Embryonic facial prominence (tissue), 1 donor: ENCODE measurements at regions not wholly inside any gene's neighbourhood (a gene's known extent, or its start where the extent isn't known, plus 50 kb on each side); places are given as distances from the start of the nearest gene placed in this dataset.

Experiments used
- DNase-seq: peaks from one replicate; pipeline ENCODE4 v3.0.0-alpha.2; 2016; ENCODE audit errors: extremely low spot score

DNA sequence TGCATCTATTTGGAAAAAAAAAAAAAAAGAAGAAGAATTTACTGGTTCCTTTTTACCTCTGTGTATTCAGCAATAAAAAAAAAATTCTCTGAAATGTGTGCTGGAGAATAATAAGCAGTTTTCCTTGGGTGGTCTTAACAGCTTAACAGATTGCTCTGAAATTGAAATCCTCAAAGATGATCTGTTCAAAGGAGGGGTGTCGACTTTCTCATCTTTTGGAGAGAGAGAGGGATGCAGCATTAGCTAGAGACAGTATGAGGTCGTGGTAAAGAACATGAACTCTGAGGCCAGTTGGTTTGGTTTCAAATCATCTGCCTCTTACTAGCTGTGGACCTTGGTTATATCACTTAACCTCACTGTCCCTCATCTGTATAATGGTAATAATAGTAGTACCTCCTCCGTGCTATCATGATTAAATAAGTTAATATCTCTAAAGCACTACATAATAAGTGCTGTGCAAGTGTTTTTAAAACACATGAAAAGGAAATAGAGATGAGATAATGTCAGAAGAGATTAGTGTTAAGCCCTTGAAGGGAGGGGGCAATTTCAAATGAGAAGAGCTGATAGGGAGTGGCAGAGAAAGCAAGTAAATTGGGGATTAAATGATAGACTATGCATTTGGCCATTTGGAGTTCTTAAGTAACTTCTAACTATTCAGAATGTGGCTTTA is 109.9 kb upstream of the LIMCH1 start:
- no peak for DNase-seq

- no peak for DNase-seq
Observed at GRCh38 chr4:41428601-41429279, 109.2 kb upstream of the LIMCH1 start.

- DNase-seq, result no peak
Observed at GRCh38 chr4:41429280-41429669, 108.7 kb upstream of the LIMCH1 start.

- DNase-seq, result no peak
Observed at GRCh38 chr4:41430792-41431191, 107.2 kb upstream of the LIMCH1 start.

GRCh38 chr4:41431276-41431675 is 106.7 kb upstream of the LIMCH1 start:
- no peak for DNase-seq

- DNase-seq, result no peak
Observed at GRCh38 chr4:41432219-41432618, 105.7 kb upstream of the LIMCH1 start.

- DNase-seq, result no peak
Observed at GRCh38 chr4:41432881-41433280, 105.1 kb upstream of the LIMCH1 start.

GRCh38 chr4:41433361-41433760 is 104.6 kb upstream of the LIMCH1 start:
- no peak for DNase-seq

DNA sequence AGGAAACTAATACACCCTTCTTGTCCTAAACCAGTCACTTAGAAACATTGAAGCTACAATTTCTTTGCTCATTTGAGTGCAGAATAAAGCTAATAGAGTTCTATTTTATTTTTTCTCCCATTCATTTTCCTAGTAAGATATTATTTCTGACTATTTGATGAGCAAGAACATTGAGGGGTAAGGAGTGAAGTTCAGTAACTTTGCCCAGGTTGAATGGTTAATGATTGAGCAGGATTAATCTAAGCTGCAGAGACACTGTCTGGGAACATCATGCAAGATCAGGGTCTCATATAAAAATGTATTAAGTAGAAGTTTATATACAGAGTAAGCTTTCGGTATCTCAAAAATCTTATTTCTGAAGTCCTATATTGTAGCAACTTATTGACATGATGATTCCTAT is 102.4 kb upstream of the LIMCH1 start:
- DNase-seq, result no peak

DNA sequence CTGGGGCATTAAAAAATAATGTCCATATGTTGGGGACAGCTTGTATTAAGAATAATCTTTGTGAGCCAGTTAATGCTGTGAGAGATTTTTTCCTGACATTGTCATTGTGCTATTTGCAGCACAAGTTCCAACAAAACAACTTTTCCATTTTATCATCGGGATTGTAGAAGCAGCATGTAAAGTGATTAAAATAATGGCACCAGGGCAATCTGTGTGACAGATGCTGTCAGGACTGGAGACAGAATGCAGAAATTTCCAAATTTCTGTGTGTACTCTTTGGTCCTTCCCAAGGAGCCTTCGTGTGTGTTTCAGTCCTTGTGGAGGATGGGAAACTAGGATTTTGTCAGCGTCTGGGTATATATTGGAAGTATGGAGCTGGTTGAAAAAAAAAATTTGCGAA is 101.5 kb upstream of the LIMCH1 start:
- DNase-seq, result no peak

DNA sequence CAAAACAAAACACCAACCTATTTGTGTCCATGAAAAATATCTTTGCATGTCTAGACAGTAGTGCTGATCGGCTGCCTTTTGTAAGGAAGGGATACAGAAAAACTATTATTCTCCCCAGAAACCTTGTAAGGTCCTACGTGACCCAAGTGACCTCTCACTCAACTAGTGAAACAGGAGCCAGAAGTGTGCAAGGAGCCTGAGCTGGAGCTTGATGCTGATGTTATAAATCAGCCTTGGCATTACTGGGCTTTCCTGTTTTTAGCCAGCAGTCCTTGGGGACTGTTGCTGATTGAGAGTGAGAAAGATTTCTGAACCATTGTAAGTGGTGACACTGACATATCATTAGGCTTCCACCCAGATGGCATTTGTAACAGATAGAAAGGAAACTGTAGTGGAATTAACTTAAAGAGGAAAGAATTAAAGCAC is 100.8 kb upstream of the LIMCH1 start:
- DNase-seq, result no peak

GRCh38 chr4:41438931-41439297 is 99.0 kb upstream of the LIMCH1 start:
- DNase-seq, result no peak

DNA sequence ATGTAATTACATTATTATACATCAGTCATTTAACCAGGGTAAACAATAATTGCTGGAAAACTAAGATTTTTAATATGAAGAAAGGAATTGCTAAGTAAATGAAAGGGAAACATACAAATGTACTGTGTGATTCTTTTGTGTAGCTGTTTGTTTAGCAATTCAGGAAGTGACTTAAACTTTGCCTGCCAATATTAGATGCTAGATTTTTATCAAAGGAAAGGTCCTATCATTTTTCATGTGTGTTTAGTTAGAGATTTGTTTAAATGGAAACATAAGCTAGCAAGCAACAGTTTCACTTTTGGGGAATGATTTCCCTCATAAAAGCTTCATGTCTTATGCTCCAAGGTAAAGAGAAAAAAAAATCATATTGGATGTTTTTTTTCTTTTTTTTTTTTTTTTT is 95.1 kb upstream of the LIMCH1 start:
- DNase-seq, result no peak

DNA sequence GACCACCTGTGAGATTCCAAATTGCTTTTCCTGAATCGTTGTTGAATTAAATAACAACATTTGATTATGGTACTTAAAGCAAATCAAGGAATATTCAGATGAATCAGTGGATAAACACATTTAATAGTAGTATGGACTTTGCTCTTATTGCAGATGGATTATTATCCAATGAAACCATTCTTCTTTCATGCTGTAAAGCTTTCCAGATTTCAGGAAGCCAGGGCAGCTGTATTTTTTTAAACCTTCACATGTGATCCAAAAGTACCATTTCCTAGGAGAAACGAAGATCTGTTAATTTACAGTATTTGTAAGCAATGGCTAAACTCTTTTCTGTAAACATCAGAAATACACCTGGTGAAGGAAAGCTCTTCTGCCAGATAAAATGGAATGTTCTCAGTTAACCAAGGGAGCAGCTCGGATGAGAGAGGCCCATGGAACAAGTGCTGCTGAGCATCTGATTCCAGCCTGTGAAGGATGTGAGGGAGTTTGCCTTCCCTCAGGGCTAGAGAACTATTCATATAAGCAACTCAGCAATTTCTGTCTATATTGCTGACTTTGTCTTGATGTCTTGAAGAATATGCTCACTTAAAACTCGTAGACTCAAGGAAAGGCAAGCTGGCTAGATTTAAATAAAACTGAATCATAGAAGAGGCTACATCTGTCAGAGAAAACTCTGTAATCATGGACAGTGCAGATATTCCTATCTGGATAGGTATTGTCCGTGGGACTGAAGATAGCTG is 94.4 kb upstream of the LIMCH1 start:
- no peak for DNase-seq

- DNase-seq, result no peak
Observed at GRCh38 chr4:41446391-41446790, 91.6 kb upstream of the LIMCH1 start.

- no peak for DNase-seq
Observed at GRCh38 chr4:41446981-41447725, 90.8 kb upstream of the LIMCH1 start.

GRCh38 chr4:41448934-41449333 is 89.0 kb upstream of the LIMCH1 start:
- no peak for DNase-seq

DNA sequence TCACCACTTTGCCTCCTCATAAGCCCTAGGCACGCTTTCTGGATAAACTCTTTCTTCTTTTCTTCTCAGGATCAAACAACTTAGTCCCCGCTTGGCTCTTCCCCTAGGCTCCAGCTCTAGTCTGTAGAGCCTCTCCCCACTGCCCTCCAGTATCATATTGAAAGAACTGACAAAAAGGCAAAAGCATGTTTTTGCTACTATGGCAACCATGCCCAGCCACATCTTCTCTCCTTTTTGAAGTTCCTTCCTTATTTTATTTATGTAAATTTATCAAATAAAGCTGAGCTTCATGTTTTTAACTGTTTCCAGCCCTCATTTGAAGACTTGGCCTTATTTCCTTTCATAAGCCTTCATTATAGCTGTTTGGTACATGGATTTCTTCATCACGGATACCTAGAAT is 86.0 kb upstream of the LIMCH1 start:
- DNase-seq, result no peak

DNA sequence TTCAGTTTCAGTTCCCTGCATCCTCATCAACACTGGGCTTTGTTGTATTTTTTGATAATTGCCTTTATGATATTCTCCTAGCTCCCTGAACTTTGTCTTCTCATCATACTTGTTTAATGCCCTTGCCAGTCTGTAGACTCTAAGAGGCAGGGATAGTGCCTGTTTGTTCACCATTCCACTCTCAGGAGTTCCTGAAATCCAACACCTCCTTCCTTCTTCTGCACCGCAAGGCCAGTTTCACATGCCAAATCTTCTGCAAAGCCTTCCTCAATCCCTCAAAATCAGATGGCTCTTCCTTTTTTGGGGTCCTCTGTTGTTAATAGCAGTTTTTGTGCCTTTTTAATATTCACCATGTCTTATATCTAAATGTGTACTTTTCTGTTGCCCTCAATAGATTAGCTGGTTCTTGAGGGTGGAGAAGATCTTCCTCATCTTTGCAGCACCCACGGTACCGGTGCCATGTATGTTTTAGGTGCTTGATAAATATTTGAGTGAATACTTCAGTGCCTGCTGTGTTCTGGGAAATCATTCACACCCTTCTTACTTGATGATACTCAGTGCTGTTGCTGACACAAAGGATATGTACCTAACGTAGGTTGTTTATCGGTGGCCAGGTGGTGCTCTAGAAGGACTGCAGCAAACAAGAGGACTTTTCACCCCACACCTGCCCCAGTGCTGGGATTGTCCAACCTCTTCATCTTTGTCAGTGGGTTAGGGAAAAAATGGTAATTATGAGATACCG is 85.3 kb upstream of the LIMCH1 start:
- DNase-seq, result no peak

DNA sequence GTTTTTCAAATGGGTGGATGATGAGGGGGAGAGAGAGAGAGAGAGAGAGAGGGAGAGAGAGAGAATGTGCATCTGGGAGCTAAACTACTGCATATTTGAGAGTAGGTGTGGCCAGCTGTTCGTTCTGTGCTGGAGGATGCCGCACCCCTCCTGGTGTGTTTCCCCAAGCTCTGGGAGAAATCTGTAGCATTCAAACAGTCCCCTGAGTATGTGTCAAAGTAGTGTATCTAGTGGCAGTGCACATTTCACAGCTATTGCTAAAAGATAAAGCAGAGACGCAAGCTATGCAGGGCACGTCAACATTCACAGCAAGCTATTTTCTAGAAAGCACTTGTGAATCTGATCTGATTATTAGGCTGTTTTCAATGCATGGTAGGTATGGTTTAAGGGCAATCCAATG is 83.5 kb upstream of the LIMCH1 start:
- no peak for DNase-seq

DNA sequence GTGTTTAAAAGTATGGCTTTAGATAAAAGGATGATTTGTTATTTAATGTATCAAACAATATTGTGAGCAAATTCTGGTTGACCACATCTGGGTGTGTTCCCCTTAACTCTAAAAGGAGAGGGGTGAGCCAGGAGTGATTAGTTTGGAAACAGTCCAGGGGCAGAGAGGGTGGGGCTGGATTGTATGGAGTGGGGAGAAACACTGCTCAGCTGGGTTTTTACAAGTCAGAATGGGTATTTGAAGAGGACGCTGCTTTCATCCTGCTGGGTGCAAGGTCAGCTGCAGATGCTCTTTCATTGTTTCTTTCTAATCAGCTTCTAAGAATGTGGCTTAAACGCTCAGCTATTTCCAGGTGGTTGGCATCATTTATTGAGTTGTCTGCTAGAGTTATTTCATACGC is 82.8 kb upstream of the LIMCH1 start:
- no peak for DNase-seq
